GM21423 (cell line): ENCODE measurements at regions not wholly inside any gene's neighbourhood (a gene's known extent, or its start where the extent isn't known, plus 50 kb on each side); places are given as distances from the start of the nearest gene placed in this dataset.

Experiments used
- ATAC-seq: cut with Tn5 transposase; IDR thresholded peaks from one replicate; pipeline ENCODE4 v1.9.1; 2021; ENCODE audit warnings: mild to moderate bottlenecking, moderate library complexity; ENCODE audit not compliant: unreplicated experiment

GRCh38 chr12:11946161-11946560 is 124.6 kb upstream of the BCL2L14 start:
- no peak for ATAC-seq

- no peak for ATAC-seq
Measured at GRCh38 chr12:11947213-11947612, 123.5 kb upstream of the BCL2L14 start.

GRCh38 chr12:11949738-11950411 is 120.9 kb upstream of the BCL2L14 start:
- no peak for ATAC-seq

- ATAC-seq, result no peak
Measured at GRCh38 chr12:11951209-11951608, 119.5 kb upstream of the BCL2L14 start.

- no peak for ATAC-seq
Measured at GRCh38 chr12:11953523-11953922, 117.2 kb upstream of the BCL2L14 start.

GRCh38 chr12:11954181-11954580 is 116.6 kb upstream of the BCL2L14 start:
- no peak for ATAC-seq

- peak; percentile 63 for ATAC-seq
Measured at GRCh38 chr12:11958221-11959091, 112.3 kb upstream of the BCL2L14 start.

GRCh38 chr12:11959117-11959823 is 111.5 kb upstream of the BCL2L14 start:
- ATAC-seq, result no peak

- ATAC-seq, result no peak
Measured at GRCh38 chr12:11960646-11961045, 110.1 kb upstream of the BCL2L14 start.

- no peak for ATAC-seq
Measured at GRCh38 chr12:11961686-11962085, 109.1 kb upstream of the BCL2L14 start.

GRCh38 chr12:11962860-11963259 is 107.9 kb upstream of the BCL2L14 start:
- ATAC-seq, result no peak

GRCh38 chr12:11963841-11964471 is 106.8 kb upstream of the BCL2L14 start:
- ATAC-seq, result no peak

- ATAC-seq, result no peak
Measured at GRCh38 chr12:11965258-11965910, 105.4 kb upstream of the BCL2L14 start.

GRCh38 chr12:11967376-11968047 is 103.2 kb upstream of the BCL2L14 start:
- ATAC-seq, result no peak

- no peak for ATAC-seq
Measured at GRCh38 chr12:11968048-11968383, 102.7 kb upstream of the BCL2L14 start.

- no peak for ATAC-seq
Measured at GRCh38 chr12:11968516-11968915, 102.2 kb upstream of the BCL2L14 start.

GRCh38 chr12:11969437-11970154 is 101.1 kb upstream of the BCL2L14 start:
- ATAC-seq, result no peak

- ATAC-seq, result no peak
Measured at GRCh38 chr12:11970155-11970520, 100.6 kb upstream of the BCL2L14 start.

- no peak for ATAC-seq
Measured at GRCh38 chr12:11973396-11973795, 97.3 kb upstream of the BCL2L14 start.

- ATAC-seq, result no peak
Measured at GRCh38 chr12:11976005-11976404, 94.7 kb upstream of the BCL2L14 start.
